H1 (cell line): ENCODE measurements at regions not wholly inside any gene's neighbourhood (a gene's known extent, or its start where the extent isn't known, plus 50 kb on each side); places are given as distances from the start of the nearest gene placed in this dataset.

Experiments
- CTCF ChIA-PET: fragments of 300-600 bp; sonication (Branson Sonifier 250); formaldehyde crosslinking; loops from one replicate; lab custom pipeline; 2021; ENCODE audit not compliant: partially characterized antibody; lab: Charles Lee
- POLR2A ChIA-PET: fragments of 300-600 bp; sonication (Branson Sonifier 250); formaldehyde crosslinking; loops from one replicate; lab custom pipeline; 2021; ENCODE audit warnings: inconsistent platforms; ENCODE audit not compliant: partially characterized antibody; lab: Charles Lee
- DNase-seq, 2 experiments: peaks; one replicate each; pipeline versions ENCODE4 v3.0.0 to v3.0.0-alpha.2; 2010 to 2022; ENCODE audit warnings: low spot score in 2 of 2, low read depth in 1 of 2, mixed read lengths in 1 of 2
- FAIRE-seq: peaks from 2 replicates; lab custom pipeline; 2011; peaks lifted over from hg19 to GRCh38; lab: Jason Lieb, UNC
- H2AFZ ChIP-seq: 2 replicates; pipeline ENCODE4 v1.8.1; 2012; ENCODE audit warnings: low read length, inconsistent platforms
- H2AK5ac ChIP-seq: 2 replicates; pipeline ENCODE4 v1.6.1; 2013; ENCODE audit warnings: low read depth, low read length
- H2BK120ac ChIP-seq: replicated peaks from 2 replicates; pipeline ENCODE3; 2013; ENCODE audit warnings: low read depth, low read length, inconsistent platforms
- H2BK12ac ChIP-seq: 2 replicates; pipeline ENCODE4 v1.6.1; 2013; ENCODE audit warnings: low read depth, low read length
- H2BK15ac ChIP-seq: 2 replicates; pipeline ENCODE4 v1.6.1; 2013; ENCODE audit warnings: low read length
- H2BK20ac ChIP-seq: 2 replicates; pipeline ENCODE4 v1.6.1; 2013; ENCODE audit warnings: low read length
- H2BK5ac ChIP-seq: 2 replicates; pipeline ENCODE4 v1.6.1; 2013; ENCODE audit warnings: low read depth, low read length
- H3K14ac ChIP-seq: 2 replicates; pipeline ENCODE4 v1.6.1; 2013; ENCODE audit warnings: inconsistent platforms; ENCODE audit not compliant: insufficient read length
- H3K18ac ChIP-seq: 2 replicates; pipeline ENCODE4 v1.6.1; 2013; ENCODE audit warnings: low read length; ENCODE audit errors: extremely low read depth
- H3K23ac ChIP-seq: 2 replicates; pipeline ENCODE4 v1.6.1; 2013; ENCODE audit warnings: inconsistent platforms; ENCODE audit not compliant: insufficient read length
- H3K23me2 ChIP-seq: 2 replicates; pipeline ENCODE4 v1.6.1; 2013; ENCODE audit warnings: low read depth, low read length
- H3K27ac ChIP-seq: 2 replicates; pipeline ENCODE4 v1.6.1; 2011; ENCODE audit warnings: low read depth, low read length, inconsistent platforms
- H3K27me3 ChIP-seq, 4 experiments: replicated peaks in 1 of 4; 1 replicate in 1 of 4; 2 replicates in 3 of 4; pipeline versions ENCODE4 v1.6.1 to v1.8.1; 2011 to 2013; ENCODE audit warnings: low read length in 3 of 4, mild to moderate bottlenecking in 3 of 4, inconsistent platforms in 2 of 4, mixed read lengths in 2 of 4, moderate library complexity in 1 of 4; ENCODE audit not compliant: control insufficient read depth in 3 of 4, insufficient read depth in 3 of 4; ENCODE audit errors: extremely low read depth in 1 of 4
- H3K36me3 ChIP-seq, 4 experiments: 2 replicates each; pipeline versions ENCODE4 v1.6.1 to v1.8.1; 2011 to 2013; ENCODE audit warnings: mild to moderate bottlenecking in 4 of 4, low read length in 3 of 4, moderate library complexity in 2 of 4, control low read depth in 1 of 4, inconsistent platforms in 1 of 4; ENCODE audit not compliant: insufficient read depth in 4 of 4, control insufficient read depth in 2 of 4
- H3K4ac ChIP-seq: replicated peaks from 2 replicates; pipeline ENCODE3; 2013; ENCODE audit warnings: low read length, low read depth, mixed read lengths, inconsistent platforms; ENCODE audit not compliant: insufficient read length
- H3K4me1 ChIP-seq, 4 experiments: replicated peaks in 1 of 4; 1 replicate in 1 of 4; 2 replicates in 3 of 4; pipeline versions ENCODE4 v1.6.1 to v1.8.1; 2011 to 2013; ENCODE audit warnings: low read length in 3 of 4, inconsistent platforms in 2 of 4, mixed read lengths in 1 of 4; ENCODE audit not compliant: insufficient read depth in 4 of 4, control insufficient read depth in 3 of 4
- H3K4me2 ChIP-seq, 2 experiments: 2 replicates each; pipeline versions ENCODE4 v1.6.1 to v1.8.1; 2011 to 2013; ENCODE audit warnings: low read depth in 2 of 2, low read length in 2 of 2, control low read depth in 1 of 2, inconsistent platforms in 1 of 2, mild to moderate bottlenecking in 1 of 2; ENCODE audit not compliant: insufficient read depth in 1 of 2
- H3K4me3 ChIP-seq, 4 experiments: fragments of 200-600, 300-600 bp in 1 of 4; sonication (generic), shearing (Covaris generic), sonication (Bioruptor Twin) in 1 of 4; 2 replicates each; pipeline versions ENCODE4 v1.5.1 to v1.8.1; 2011 to 2016; ENCODE audit warnings: low read length in 4 of 4, low read depth in 3 of 4, control low read depth in 2 of 4, inconsistent platforms in 2 of 4, mild to moderate bottlenecking in 2 of 4, mixed read lengths in 1 of 4, moderate library complexity in 1 of 4; ENCODE audit not compliant: insufficient read depth in 2 of 4; ENCODE audit errors: extremely low read depth in 1 of 4
- H3K56ac ChIP-seq: replicated peaks from 2 replicates; pipeline ENCODE3; 2013; ENCODE audit warnings: low read depth, mild to moderate bottlenecking, mixed read lengths, low read length, inconsistent platforms; ENCODE audit not compliant: insufficient read length
- H3K79me1 ChIP-seq: 2 replicates; pipeline ENCODE4 v1.6.1; 2013; ENCODE audit warnings: low read depth, low read length, control low read depth
- H3K79me2 ChIP-seq, 2 experiments: 2 replicates each; pipeline versions ENCODE4 v1.6.1 to v1.8.1; 2012 to 2013; ENCODE audit warnings: low read length in 2 of 2, mild to moderate bottlenecking in 2 of 2, inconsistent platforms in 1 of 2; ENCODE audit not compliant: insufficient read depth in 2 of 2, control insufficient read depth in 1 of 2
- H3K9ac ChIP-seq, 4 experiments: replicated peaks in 1 of 4; 1 replicate in 1 of 4; 2 replicates in 3 of 4; pipeline versions ENCODE4 v1.6.1 to v1.8.1; 2011 to 2013; ENCODE audit warnings: low read depth in 3 of 4, low read length in 3 of 4, control low read depth in 2 of 4, mild to moderate bottlenecking in 2 of 4, moderate library complexity in 2 of 4, inconsistent platforms in 1 of 4; ENCODE audit errors: extremely low read depth in 1 of 4
- H3K9me3 ChIP-seq, 2 experiments: 2 replicates each; pipeline versions ENCODE4 v1.6.1 to v1.8.1; 2012 to 2013; ENCODE audit warnings: mild to moderate bottlenecking in 2 of 2, moderate library complexity in 2 of 2, control low read depth in 1 of 2, inconsistent platforms in 1 of 2, low read depth in 1 of 2, low read length in 1 of 2, mixed read lengths in 1 of 2; ENCODE audit not compliant: insufficient read depth in 2 of 2
- H4K20me1 ChIP-seq, 2 experiments: replicated peaks in 1 of 2; 2 replicates each; pipeline versions ENCODE3 to v1.8.1; 2011 to 2013; ENCODE audit warnings: inconsistent platforms in 2 of 2, low read length in 2 of 2, mild to moderate bottlenecking in 1 of 2; ENCODE audit not compliant: insufficient read depth in 2 of 2, control insufficient read depth in 1 of 2
- H4K5ac ChIP-seq: 2 replicates; pipeline ENCODE4 v1.6.1; 2013; ENCODE audit warnings: low read length, low read depth, mixed read lengths, inconsistent platforms; ENCODE audit not compliant: insufficient read length
- H4K8ac ChIP-seq: 2 replicates; pipeline ENCODE4 v1.8.0; 2013; ENCODE audit warnings: mild to moderate bottlenecking, moderate library complexity, low read length, inconsistent platforms; ENCODE audit not compliant: insufficient read depth; ENCODE audit errors: extremely low read depth
- H4K91ac ChIP-seq: replicated peaks from 2 replicates; pipeline ENCODE3; 2013; ENCODE audit warnings: low read length, mixed read lengths, inconsistent platforms; ENCODE audit not compliant: insufficient read length
- SAP30 ChIP-seq: fragments of 300-600 bp; sonication (generic); IDR thresholded peaks from 2 replicates; pipeline ENCODE4 v1.7.1; 2012; ENCODE audit warnings: low read length, moderate library complexity, mild to moderate bottlenecking, inconsistent platforms; ENCODE audit not compliant: insufficient read depth, insufficient replicate concordance
- TAF7 ChIP-seq: optimal IDR thresholded peaks from 2 replicates; pipeline ENCODE3; 2011; ENCODE audit warnings: low read depth, mild to moderate bottlenecking, inconsistent platforms, low read length, moderate library complexity, borderline replicate concordance
- TEAD4 ChIP-seq: IDR thresholded peaks from 2 replicates; pipeline ENCODE4 v1.6.1; 2012; ENCODE audit warnings: low read depth, low read length, inconsistent platforms, mixed read lengths
- whole genome bisulfite sequencing, 2 experiments: shearing (Covaris generic) in 1 of 2; methylation state at CpG; one replicate each; pipeline versions ENCODE4 v1.1.6 to v1.1.7; 2013 to 2015; ENCODE audit warnings: low lambda C conversion rate in 2 of 2, mixed read lengths in 2 of 2, inconsistent platforms in 1 of 2, low coverage in 1 of 2, missing lambda C conversion rate in 1 of 2; ENCODE audit not compliant: insufficient replicate concordance in 2 of 2, insufficient coverage in 1 of 2, insufficient read length in 1 of 2; ENCODE audit errors: extremely low coverage in 1 of 2, missing lambda C conversion rate in 1 of 2; 5-methylcytosine and 5-hydroxymethylcytosine counted together
- TF ChIP-seq, protein P1 (sequence below), 3 experiments: IDR thresholded peaks; 1 replicate in 2 of 3; 2 replicates in 1 of 3; pipeline versions ENCODE4 v1.5.1 to v1.6.1; 2011; ENCODE audit warnings: low read length in 3 of 3, mild to moderate bottlenecking in 3 of 3, inconsistent platforms in 2 of 3, low read depth in 1 of 3, moderate library complexity in 1 of 3; ENCODE audit not compliant: insufficient read depth in 1 of 3; ENCODE audit errors: control extremely low read depth in 1 of 3

DNA sequence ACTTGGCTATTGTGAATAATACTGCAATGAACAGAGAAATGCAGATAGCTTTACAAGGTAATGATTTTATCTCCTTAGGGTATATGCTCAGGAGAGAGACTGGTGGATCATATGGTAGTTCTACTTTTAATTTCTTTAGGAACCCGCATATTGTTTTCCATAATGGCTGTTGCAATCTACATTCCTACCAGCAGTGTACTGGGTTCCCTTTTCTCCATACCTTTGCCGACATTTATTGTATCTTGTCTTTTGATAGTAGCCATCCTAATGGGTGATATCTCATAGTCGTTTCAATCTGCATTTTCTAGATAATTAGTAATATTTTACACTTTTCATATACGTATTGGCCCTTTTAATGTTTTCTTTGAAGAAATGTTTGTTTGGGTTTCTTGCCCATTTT, 702.9 kb upstream of the ACVR2A start:
- Histone ChIP-seq H3K18ac (no peak overlapping the region), H3K9ac (no peak overlapping the region), H3K9me3 (no peaks in the 10 kb centered on the region), H3K4me3 (no peak overlapping the region), H4K5ac (no peak overlapping the region), H3K27me3 (no peaks in the 10 kb centered on the region), H4K20me1 (no peaks in the 10 kb centered on the region), H3K4me1 (no peaks in the 10 kb centered on the region), H3K14ac (no peak overlapping the region), H2BK20ac (no peak overlapping the region), H3K4ac (no peak overlapping the region), H4K8ac (no peak overlapping the region), H2AK5ac (no peak overlapping the region), H2BK120ac (no peak overlapping the region), H2BK12ac (no peak overlapping the region), H3K27ac (no peak overlapping the region), H3K23me2 (no peaks in the 10 kb centered on the region), H3K56ac (no peak overlapping the region), H2BK5ac (no peak overlapping the region), H3K79me1 (no peaks in the 10 kb centered on the region), H3K23ac (no peak overlapping the region), H2BK15ac (no peak overlapping the region), H3K79me2 (no peaks in the 10 kb centered on the region), H2AFZ (no peak overlapping the region), H3K36me3 (no peaks in the 10 kb centered on the region), H4K91ac (no peak overlapping the region), H3K4me2 (no peak overlapping the region)
- TF ChIP-seq SAP30 (no peak), TAF7 (no peak), TEAD4 (peak; percentile 87)
- TF ChIP-seq, protein P1, sequence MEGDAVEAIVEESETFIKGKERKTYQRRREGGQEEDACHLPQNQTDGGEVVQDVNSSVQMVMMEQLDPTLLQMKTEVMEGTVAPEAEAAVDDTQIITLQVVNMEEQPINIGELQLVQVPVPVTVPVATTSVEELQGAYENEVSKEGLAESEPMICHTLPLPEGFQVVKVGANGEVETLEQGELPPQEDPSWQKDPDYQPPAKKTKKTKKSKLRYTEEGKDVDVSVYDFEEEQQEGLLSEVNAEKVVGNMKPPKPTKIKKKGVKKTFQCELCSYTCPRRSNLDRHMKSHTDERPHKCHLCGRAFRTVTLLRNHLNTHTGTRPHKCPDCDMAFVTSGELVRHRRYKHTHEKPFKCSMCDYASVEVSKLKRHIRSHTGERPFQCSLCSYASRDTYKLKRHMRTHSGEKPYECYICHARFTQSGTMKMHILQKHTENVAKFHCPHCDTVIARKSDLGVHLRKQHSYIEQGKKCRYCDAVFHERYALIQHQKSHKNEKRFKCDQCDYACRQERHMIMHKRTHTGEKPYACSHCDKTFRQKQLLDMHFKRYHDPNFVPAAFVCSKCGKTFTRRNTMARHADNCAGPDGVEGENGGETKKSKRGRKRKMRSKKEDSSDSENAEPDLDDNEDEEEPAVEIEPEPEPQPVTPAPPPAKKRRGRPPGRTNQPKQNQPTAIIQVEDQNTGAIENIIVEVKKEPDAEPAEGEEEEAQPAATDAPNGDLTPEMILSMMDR (IDR thresholded peaks at IDR 0.05; ENCODE audit: control extremely low read depth in 1 of 3, insufficient read depth in 1 of 3, low read depth in 1 of 3, low read length in 3 of 3): peak in 1 of 3 experiments; percentile 14; a peak in 1 of 4 replicates
- DNase-seq (no peak), FAIRE-seq (no peak)
- CTCF ChIA-PET: interaction anchor here (0.7 kb wide), 2 partner anchors 26 to 72 kb away, joined by 3 read pairs; no protein-coding TSS in a partner anchor
- WGBS, 2 experiments: 91% methylated on average over 4 of the region's 4 CpGs; no CpG with 5 or more reads in 1 of the 2 experiments
- POLR2A ChIA-PET: no interaction called here
